ENCODE measurements at regions not wholly inside any gene's neighbourhood (a gene's known extent, or its start where the extent isn't known, plus 50 kb on each side); places are given as distances from the start of the nearest gene placed in this dataset.

DNA sequence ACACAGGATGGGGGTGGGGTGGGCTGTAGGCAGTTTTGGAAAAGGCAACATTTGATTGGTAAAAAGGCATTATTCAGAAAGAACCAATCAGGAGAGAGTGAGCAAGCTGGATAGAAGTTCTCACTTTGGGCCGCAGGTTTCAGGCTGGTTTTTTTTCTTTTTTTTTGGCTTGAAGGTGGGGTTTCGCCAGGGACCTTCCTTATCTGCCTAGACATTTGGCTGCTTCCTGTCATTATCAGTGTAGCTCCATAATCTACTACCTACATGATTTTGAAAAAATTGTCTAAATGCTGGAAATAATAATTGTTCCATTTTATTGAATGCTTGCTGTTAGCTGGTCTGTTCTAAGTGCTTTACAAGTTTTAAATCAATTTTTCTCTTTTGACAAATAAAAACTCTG is 649.0 kb downstream of the TMTC2 start:
- H3K4me1 ChIP-seq (replicated peaks in 1 of 4; ENCODE audit: control insufficient read depth in 3 of 4, insufficient read depth in 4 of 4, low read length in 3 of 4): no peaks in the 10 kb centered on the region
- no peak overlapping the region for H4K91ac ChIP-seq (replicated peaks; ENCODE audit: insufficient read length, low read length)
- no peak overlapping the region for H2BK20ac ChIP-seq (ENCODE audit: low read length)
- no peak overlapping the region for H3K14ac ChIP-seq (ENCODE audit: insufficient read length)
- TF ChIP-seq CTBP2 (IDR thresholded peaks at IDR 0.05; ENCODE audit: borderline replicate concordance, insufficient read depth, insufficient read length, low read length) (no peak), RAD21 (IDR thresholded peaks at IDR 0.05 in 1 of 2, conservative IDR thresholded peaks at IDR 0.05 in 1 of 2; ENCODE audit: low read depth in 2 of 2, low read length in 2 of 2) (no peak), JUND (IDR thresholded peaks at IDR 0.05; ENCODE audit: low read length) (no peak), EP300 (IDR thresholded peaks at IDR 0.05; ENCODE audit: borderline replicate concordance in 1 of 2, low read depth in 2 of 2, low read length in 2 of 2) (no peak), TAF1 (IDR thresholded peaks at IDR 0.05; ENCODE audit: low read depth, low read length) (no peak), SUZ12 (IDR thresholded peaks at IDR 0.05; ENCODE audit: low read length) (no peak)
- no peak overlapping the region for H3K56ac ChIP-seq (replicated peaks; ENCODE audit: insufficient read length, low read depth, low read length)
- ChIA-PET CTCF (ENCODE audit: partially characterized antibody) (interaction anchor here (0.6 to 1.0 kb wide), 3 partner anchors 10 to 115 kb away, joined by 3 read pairs; no protein-coding TSS in a partner anchor), POLR2A (ENCODE audit: partially characterized antibody) (no interaction called here)
- no peak overlapping the region for H2BK120ac ChIP-seq (replicated peaks; ENCODE audit: low read depth, low read length)
- no peaks in the 10 kb centered on the region for H3K79me2 ChIP-seq (ENCODE audit: control insufficient read depth in 1 of 2, insufficient read depth in 2 of 2, low read length in 2 of 2)
- no peak overlapping the region for H3K4me2 ChIP-seq (ENCODE audit: insufficient read depth in 1 of 2, low read depth in 2 of 2, low read length in 2 of 2)
- H4K8ac ChIP-seq (ENCODE audit: extremely low read depth, insufficient read depth, low read length): no peak overlapping the region
- H3K23me2 ChIP-seq (ENCODE audit: low read depth, low read length): no peaks in the 10 kb centered on the region; the same call in 1 of the 2 replicates
- H3K18ac ChIP-seq (ENCODE audit: extremely low read depth, low read length): no peak overlapping the region
- no peaks in the 10 kb centered on the region for H4K20me1 ChIP-seq (replicated peaks in 1 of 2; ENCODE audit: control insufficient read depth in 1 of 2, insufficient read depth in 2 of 2, low read length in 2 of 2)
- no peak overlapping the region for H2BK15ac ChIP-seq (ENCODE audit: low read length)
- no peak overlapping the region for H2BK12ac ChIP-seq (ENCODE audit: low read depth, low read length)
- no peak overlapping the region for H2BK5ac ChIP-seq (ENCODE audit: low read depth, low read length)
- H3K27ac ChIP-seq (ENCODE audit: low read depth, low read length): no peak overlapping the region
- no peaks in the 10 kb centered on the region for H3K27me3 ChIP-seq (replicated peaks in 1 of 4; ENCODE audit: control insufficient read depth in 3 of 4, extremely low read depth in 1 of 4, insufficient read depth in 3 of 4, low read length in 3 of 4)
- H2AFZ ChIP-seq (ENCODE audit: low read length): no peak overlapping the region
- no peaks in the 10 kb centered on the region for H3K36me3 ChIP-seq (ENCODE audit: control insufficient read depth in 2 of 4, insufficient read depth in 4 of 4, low read length in 3 of 4)
- H3K4me3 ChIP-seq (ENCODE audit: extremely low read depth in 1 of 4, insufficient read depth in 2 of 4, low read depth in 3 of 4, low read length in 4 of 4): no peak overlapping the region
- no peak overlapping the region for H3K23ac ChIP-seq (ENCODE audit: insufficient read length)
- FAIRE-seq (no peak), DNase-seq (ENCODE audit: low read depth in 1 of 2, low spot score in 2 of 2) (no peak)
- no peak overlapping the region for H3K4ac ChIP-seq (replicated peaks; ENCODE audit: insufficient read length, low read depth, low read length)
- no peak overlapping the region for H2AK5ac ChIP-seq (ENCODE audit: low read depth, low read length)
- H3K79me1 ChIP-seq (ENCODE audit: low read depth, low read length): no peaks in the 10 kb centered on the region
- WGBS, 2 experiments (ENCODE audit: extremely low coverage in 1 of 2, insufficient coverage in 1 of 2, insufficient read length in 1 of 2, insufficient replicate concordance in 2 of 2, low coverage in 1 of 2, low lambda C conversion rate in 2 of 2, missing lambda C conversion rate in 1 of 2): 76% methylated on average over 2 of the region's 2 CpGs; no CpG with 5 or more reads in 1 of the 2 experiments
- H3K9me3 ChIP-seq (ENCODE audit: insufficient read depth in 2 of 2, low read depth in 1 of 2, low read length in 1 of 2): no peaks in the 10 kb centered on the region
- no peak overlapping the region for H4K5ac ChIP-seq (ENCODE audit: insufficient read length, low read depth, low read length)
- H3K9ac ChIP-seq (replicated peaks in 1 of 4; ENCODE audit: extremely low read depth in 1 of 4, low read depth in 3 of 4, low read length in 3 of 4): no peak overlapping the region

Measured in H1 (cell line).